ENCODE measurements at regions not wholly inside any gene's neighbourhood (a gene's known extent, or its start where the extent isn't known, plus 50 kb on each side); places are given as distances from the start of the nearest gene placed in this dataset.
"Not testable (repeated sequence)": the region's sequence is repeated elsewhere in the genome, so short reads cannot be mapped to it uniquely, and the experiment has no call there.

GRCh38 chr14:40336846-40337245, 904.6 kb upstream of the FBXO33 start:
- DNase-seq (ENCODE audit: low read depth, low spot score), result no peak
- H3K27ac ChIP-seq, result no peak overlapping the region

DNA sequence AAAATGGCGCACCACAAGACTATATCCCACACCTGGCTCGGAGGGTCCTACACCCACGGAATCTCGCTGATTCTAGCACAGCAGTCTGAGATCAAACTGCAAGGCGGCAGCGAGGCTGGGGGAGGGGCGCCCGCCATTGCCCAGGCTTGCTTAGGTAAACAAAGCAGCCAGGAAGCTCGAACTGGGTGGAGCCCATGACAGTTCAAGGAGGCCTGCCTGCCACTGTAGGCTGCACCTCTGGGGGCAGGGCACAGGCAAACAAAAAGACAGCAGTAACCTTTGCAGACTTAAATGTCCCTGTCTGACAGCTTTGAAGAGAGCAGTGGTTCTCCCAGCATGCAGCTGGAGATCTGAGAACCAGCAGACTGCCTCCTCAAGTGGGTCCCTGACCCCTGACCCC, 894.3 kb upstream of the FBXO33 start:
- H3K27ac ChIP-seq, result not testable (repeated sequence)

GRCh38 chr14:40318211-40318719, 886.0 kb upstream of the FBXO33 start:
- H3K27ac ChIP-seq, result no peak overlapping the region
- no peak for DNase-seq (ENCODE audit: low read depth, low spot score)

More for the DNA sequence above, 894.3 kb upstream of the FBXO33 start:
- DNase-seq (ENCODE audit: low read depth, low spot score), result not testable (repeated sequence)

GRCh38 chr14:40317690-40318089, 885.5 kb upstream of the FBXO33 start:
- DNase-seq (ENCODE audit: low read depth, low spot score), result no peak
- H3K27ac ChIP-seq, result no peak overlapping the region

DNA sequence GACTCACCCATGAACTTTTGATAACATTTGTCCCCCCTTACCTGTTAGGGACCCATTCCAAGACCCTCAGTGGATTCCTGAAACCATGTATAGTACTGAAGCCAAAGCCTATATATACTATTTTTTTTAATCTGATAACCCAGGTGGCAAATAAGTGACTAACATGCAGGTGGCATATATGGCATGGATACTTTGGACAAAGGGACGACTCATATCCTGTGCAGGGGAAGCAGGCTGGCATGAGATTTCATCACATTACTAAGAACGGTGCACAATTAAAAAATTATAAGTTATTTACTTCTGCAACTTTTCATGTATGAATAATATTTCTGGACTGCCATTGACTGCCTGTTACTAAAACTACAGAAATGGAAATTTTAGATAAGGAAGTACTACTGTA, 880.1 kb upstream of the FBXO33 start:
- H3K27ac ChIP-seq, result peak overlapping the region; percentile 60
- DNase-seq (ENCODE audit: low read depth, low spot score), result peak; percentile 31

GRCh38 chr14:40309124-40309523, 876.9 kb upstream of the FBXO33 start:
- no peak for DNase-seq (ENCODE audit: low read depth, low spot score)
- H3K27ac ChIP-seq, result no peak overlapping the region

GRCh38 chr14:40308240-40308639, 876.0 kb upstream of the FBXO33 start:
- H3K27ac ChIP-seq, result no peak overlapping the region
- no peak for DNase-seq (ENCODE audit: low read depth, low spot score)

DNA sequence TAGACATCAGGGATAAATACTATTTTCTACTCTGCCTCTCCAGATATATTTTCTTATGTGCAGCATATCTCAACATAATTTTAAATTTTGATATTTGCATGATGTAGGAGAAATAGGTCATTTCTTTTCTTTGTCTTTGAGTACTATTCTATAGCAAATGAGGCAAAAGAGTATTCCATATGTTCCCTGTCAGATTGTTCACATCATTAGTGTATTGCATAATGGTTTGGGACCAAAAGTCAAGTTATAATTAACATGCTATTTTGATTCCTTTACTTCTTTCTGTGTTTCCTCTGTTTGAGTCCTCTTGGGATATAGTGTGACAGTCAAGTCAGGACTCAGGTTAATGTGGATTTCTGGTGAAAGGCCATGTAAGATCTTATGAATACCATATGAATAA, 864.6 kb upstream of the FBXO33 start:
- no peak for DNase-seq (ENCODE audit: low read depth, low spot score)

DNA sequence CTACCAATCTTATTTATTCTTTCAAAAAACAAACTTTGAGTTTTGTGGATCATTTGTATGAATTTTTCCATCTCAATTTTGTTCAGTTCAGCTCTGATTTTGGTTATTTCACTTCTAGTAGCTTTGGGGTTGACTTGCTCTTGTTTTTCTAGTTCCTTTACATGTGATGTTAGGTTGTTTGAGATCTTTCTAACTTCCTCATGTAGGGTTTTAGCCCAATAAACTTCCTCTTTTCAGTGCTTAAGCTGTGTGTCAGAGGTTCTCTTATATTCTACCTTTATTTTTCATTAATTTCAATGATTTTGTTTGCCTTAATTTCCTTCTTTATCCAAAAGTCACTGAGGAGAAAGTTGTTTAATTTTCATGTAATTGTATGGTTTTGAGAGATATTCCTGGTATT, 860.4 kb upstream of the FBXO33 start:
- H3K27ac ChIP-seq, result no peak overlapping the region

More for the DNA sequence above, 864.6 kb upstream of the FBXO33 start:
- no peak overlapping the region for H3K27ac ChIP-seq

GRCh38 chr14:40282196-40282595, 850.0 kb upstream of the FBXO33 start:
- DNase-seq (ENCODE audit: low read depth, low spot score), result no peak
- no peak overlapping the region for H3K27ac ChIP-seq

More for the DNA sequence above, 860.4 kb upstream of the FBXO33 start:
- DNase-seq (ENCODE audit: low read depth, low spot score), result no peak

DNA sequence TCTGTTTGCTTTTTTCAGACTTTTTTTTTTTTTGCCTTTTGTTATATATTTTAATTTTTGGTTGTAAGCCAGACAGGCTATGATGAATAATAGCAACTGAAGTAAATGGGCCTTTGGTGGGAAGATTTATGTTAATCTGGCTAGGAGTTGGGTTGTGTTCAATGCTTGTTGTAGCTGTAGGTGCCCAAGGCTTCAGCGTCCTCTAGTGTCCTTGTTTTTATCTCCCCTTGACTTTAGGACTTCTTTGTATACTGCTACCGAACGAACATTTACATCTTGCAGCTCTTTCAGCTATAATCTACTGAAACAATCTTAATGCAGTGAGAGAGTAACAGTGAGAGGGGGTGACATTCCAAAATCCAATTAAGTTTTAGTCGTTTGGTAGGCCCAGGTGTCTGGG, 848.4 kb upstream of the FBXO33 start:
- no peak overlapping the region for H3K27ac ChIP-seq
- DNase-seq (ENCODE audit: low read depth, low spot score), result no peak

DNA sequence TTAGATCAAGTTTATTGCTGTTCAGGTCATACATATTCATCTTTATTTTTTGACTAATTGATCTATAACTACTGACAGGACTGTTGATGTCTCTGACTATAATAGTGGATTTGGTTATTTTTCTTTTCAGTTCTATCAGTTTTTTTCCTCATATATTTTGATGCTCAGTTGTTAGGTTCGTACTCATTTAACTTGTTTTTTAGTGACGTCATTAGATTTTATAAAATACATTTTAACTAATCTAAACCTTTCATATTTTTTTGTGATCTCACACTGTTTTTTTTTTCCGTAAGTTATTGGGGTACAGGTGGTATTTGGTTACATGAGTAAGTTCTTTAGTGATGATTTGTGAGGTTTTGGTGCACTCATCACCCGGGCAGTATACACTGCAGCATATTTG, 841.2 kb upstream of the FBXO33 start:
- DNase-seq (ENCODE audit: low read depth, low spot score), result no peak
- H3K27ac ChIP-seq, result no peak overlapping the region

DNA sequence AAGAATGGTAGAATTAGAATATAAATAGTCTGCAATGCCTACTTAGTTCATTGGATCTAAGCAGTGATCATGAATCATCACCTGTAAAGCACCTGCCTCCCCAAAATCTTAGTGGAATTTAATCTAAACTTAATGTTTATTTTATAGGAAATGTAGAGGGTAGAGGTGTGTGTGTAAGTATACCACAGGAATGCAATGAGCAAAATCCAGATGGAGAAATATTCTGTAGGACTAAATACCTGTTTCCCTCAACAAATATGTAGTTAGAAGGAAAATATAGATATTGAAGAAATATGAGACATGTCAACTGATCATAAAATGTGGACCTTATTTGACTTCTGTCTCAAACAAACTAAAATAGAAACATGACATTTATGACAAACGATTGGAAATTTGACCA, 839.2 kb upstream of the FBXO33 start:
- DNase-seq (ENCODE audit: low read depth, low spot score), result no peak
- no peak overlapping the region for H3K27ac ChIP-seq

DNA sequence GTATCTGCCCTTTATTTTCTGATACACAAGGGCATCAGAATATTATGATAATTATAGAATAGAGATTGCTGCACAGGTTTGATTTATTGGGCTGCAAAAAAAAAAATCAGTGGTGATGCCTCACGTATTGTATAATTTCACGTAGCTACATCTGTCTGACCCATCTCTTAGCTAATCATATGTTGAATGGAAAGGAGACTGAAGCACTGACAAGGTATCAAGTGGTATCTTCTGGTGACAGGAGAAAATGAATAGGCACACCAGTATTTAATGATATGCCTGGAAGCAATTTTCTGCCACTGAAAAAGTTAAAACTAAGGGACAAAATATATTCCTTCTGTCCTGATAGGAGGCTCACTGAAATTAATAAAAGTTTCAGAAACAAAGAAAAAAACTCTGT, 837.2 kb upstream of the FBXO33 start:
- no peak for DNase-seq (ENCODE audit: low read depth, low spot score)
- no peak overlapping the region for H3K27ac ChIP-seq

GRCh38 chr14:40268236-40268635, 836.0 kb upstream of the FBXO33 start:
- no peak for DNase-seq (ENCODE audit: low read depth, low spot score)
- no peak overlapping the region for H3K27ac ChIP-seq

DNA sequence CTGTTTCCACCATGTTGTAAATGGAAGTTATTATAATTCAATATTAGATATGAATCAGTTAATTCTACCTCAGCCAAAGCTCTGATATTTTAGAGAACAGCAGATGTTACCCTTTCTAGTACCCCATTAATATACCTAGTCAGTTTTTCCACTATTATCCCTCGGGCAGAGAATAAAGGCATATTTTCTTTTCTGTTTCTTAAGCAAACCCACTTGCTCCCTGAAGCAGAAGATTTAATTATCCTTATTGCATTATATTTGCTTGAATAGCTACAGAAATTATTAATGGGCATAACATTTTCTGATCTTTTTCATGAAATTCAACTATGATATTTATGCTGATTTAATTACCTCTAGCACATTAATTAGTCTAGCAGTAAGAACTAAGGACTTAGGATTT, 832.9 kb upstream of the FBXO33 start:
- no peak for DNase-seq (ENCODE audit: low read depth, low spot score)

GRCh38 chr14:40252817-40253447, 820.7 kb upstream of the FBXO33 start:
- no peak overlapping the region for H3K27ac ChIP-seq
- DNase-seq (ENCODE audit: low read depth, low spot score), result no peak

More for the DNA sequence above, 832.9 kb upstream of the FBXO33 start:
- H3K27ac ChIP-seq, result no peak overlapping the region

DNA sequence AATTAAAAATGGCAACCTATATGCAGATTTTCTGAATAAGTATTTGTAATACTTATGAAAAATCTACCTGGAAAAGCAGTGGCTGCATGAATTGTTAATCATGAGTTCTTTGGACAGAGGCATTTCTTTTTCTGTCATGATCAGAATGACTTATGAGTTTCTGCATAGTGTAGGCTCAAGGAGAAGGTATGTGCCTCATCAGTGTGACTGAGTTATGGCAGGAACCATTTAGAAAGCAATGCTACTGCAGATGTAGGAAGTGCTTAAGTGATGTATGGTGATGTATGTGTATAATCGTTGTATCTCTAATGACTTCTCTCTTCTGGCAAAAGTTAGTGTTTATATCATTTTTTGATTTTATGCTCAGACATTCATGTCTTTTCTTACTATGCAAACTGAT, 816.4 kb upstream of the FBXO33 start:
- no peak overlapping the region for H3K27ac ChIP-seq
- DNase-seq (ENCODE audit: low read depth, low spot score), result no peak

- H3K27ac ChIP-seq, result no peak overlapping the region
- no peak for DNase-seq (ENCODE audit: low read depth, low spot score)
These were observed 808.1 kb upstream of the FBXO33 start for GRCh38 chr14:40240245-40240859.

- DNase-seq (ENCODE audit: low read depth, low spot score), result no peak
- no peak overlapping the region for H3K27ac ChIP-seq
These were observed 800.1 kb upstream of the FBXO33 start for GRCh38 chr14:40232302-40232701.

GRCh38 chr14:40229676-40230075, 797.4 kb upstream of the FBXO33 start:
- no peak overlapping the region for H3K27ac ChIP-seq
- DNase-seq (ENCODE audit: low read depth, low spot score), result no peak

DNA sequence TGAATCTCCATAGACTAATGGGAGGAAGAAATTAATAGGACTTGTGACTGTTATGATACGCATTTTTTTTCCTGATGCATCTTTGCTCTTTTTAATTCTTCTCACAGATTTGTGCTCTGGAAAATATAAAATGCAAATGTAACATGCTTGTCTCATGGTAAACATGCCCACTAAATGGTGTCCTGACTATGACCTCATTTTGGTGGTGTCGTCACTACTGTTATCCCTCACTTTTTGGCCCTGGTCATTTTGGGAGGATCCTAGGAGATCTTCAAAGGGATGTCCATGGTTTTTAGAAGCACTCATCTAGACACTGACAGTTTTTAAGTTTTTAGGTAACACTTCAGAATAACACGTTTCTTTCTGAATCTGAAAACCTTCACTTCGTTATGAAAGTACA, 790.8 kb upstream of the FBXO33 start:
- no peak overlapping the region for H3K27ac ChIP-seq
- DNase-seq (ENCODE audit: low read depth, low spot score), result no peak
